HepG2 (cell line): ENCODE measurements at regions not wholly inside any gene's neighbourhood (a gene's known extent, or its start where the extent isn't known, plus 50 kb on each side); places are given as distances from the start of the nearest gene placed in this dataset.

ENCODE experiments used
- ATAC-seq: fragments of 200-7000 bp; cut with Tn5 transposase; 3 replicates; pipeline ENCODE4 v1.9.1; 2020; ENCODE audit warnings: mild to moderate bottlenecking, moderate library complexity
- BruUV-seq: library from RNA; stranded (reverse); fragments of 400-500 nt; replicated peaks from 2 replicates; lab custom pipeline; 2021; lab: Mats Ljungman, UMichigan
- CTCF ChIA-PET: fragments of 300-600 bp; formaldehyde crosslinking; extraction: SDS; loops from one replicate; lab custom pipeline; 2021; ENCODE audit warnings: low total read pairs, inconsistent platforms, low intra/inter-chr PET ratio; lab: Yijun Ruan, JAX
- POLR2A ChIA-PET: fragments of 350-600 bp; sonication (Branson Sonifier 250); formaldehyde crosslinking; loops from one replicate; lab custom pipeline; 2020; ENCODE audit warnings: antibody characterized with exemption, inconsistent platforms; lab: Yijun Ruan, JAX
- DNase-seq: peaks from one replicate; pipeline ENCODE4 v3.0.0-alpha.2; 2015; ENCODE audit warnings: low spot score
- FAIRE-seq: peaks from 3 replicates; lab custom pipeline; 2011; peaks lifted over from hg19 to GRCh38; lab: Jason Lieb, UNC
- H2AFZ ChIP-seq: one replicate; pipeline ENCODE4 v1.6.1; 2011; ENCODE audit warnings: low read length, inconsistent platforms
- H3K27ac ChIP-seq: fragments of 300-600 bp; 3 replicates; pipeline ENCODE4 v1.8.0; 2011; ENCODE audit warnings: mixed run types, mild to moderate bottlenecking, mixed read lengths, low read length, inconsistent platforms; ENCODE audit not compliant: insufficient read depth; ENCODE audit errors: extremely low read length
- H3K27me3 ChIP-seq, 2 experiments: fragments of 200-600 bp in 1 of 2; 2 replicates in 1 of 2; 3 replicates in 1 of 2; pipeline versions ENCODE4 v1.6.0 to v1.8.0; 2011; ENCODE audit warnings: low read length in 2 of 2, mild to moderate bottlenecking in 2 of 2, moderate library complexity in 2 of 2, inconsistent platforms in 1 of 2; ENCODE audit not compliant: insufficient read depth in 2 of 2, control insufficient read depth in 1 of 2
- H3K36me3 ChIP-seq, 2 experiments: fragments of 200-600 bp in 1 of 2; replicated peaks in 1 of 2; 2 replicates in 1 of 2; 3 replicates in 1 of 2; pipeline versions ENCODE4 v1.5.1 to v1.8.0; 2011; ENCODE audit warnings: low read length in 2 of 2, inconsistent platforms in 1 of 2; ENCODE audit not compliant: insufficient read depth in 2 of 2, control insufficient read depth in 1 of 2
- H3K4me1 ChIP-seq: 2 replicates; pipeline ENCODE4 v1.5.1; 2012; ENCODE audit warnings: low read length, inconsistent platforms; ENCODE audit not compliant: insufficient read depth
- H3K4me2 ChIP-seq: 2 replicates; pipeline ENCODE4 v1.6.0; 2011; ENCODE audit warnings: low read depth, low read length, inconsistent platforms
- H3K4me3 ChIP-seq, 3 experiments: fragments of 200-600 bp in 1 of 3; sonication (generic), shearing (Covaris generic) in 1 of 3; replicated peaks in 1 of 3; 2 replicates each; pipeline ENCODE4 v1.5.1; 2011 to 2016; ENCODE audit warnings: low read length in 3 of 3, inconsistent platforms in 2 of 3, low read depth in 2 of 3, mild to moderate bottlenecking in 2 of 3, control low read depth in 1 of 3, mixed read lengths in 1 of 3; ENCODE audit not compliant: insufficient read depth in 1 of 3
- H3K79me2 ChIP-seq: one replicate; pipeline ENCODE4 v1.6.1; 2011; ENCODE audit warnings: low read length, inconsistent platforms; ENCODE audit not compliant: insufficient read depth
- H3K9ac ChIP-seq: 2 replicates; pipeline ENCODE4 v1.6.0; 2011; ENCODE audit warnings: mild to moderate bottlenecking, low read depth, low read length, inconsistent platforms; ENCODE audit not compliant: insufficient read depth
- H3K9me3 ChIP-seq: 2 replicates; pipeline ENCODE4 v1.5.1; 2012; ENCODE audit warnings: mild to moderate bottlenecking, low read length
- H4K20me1 ChIP-seq: 2 replicates; pipeline ENCODE4 v1.6.0; 2011; ENCODE audit warnings: inconsistent platforms, mild to moderate bottlenecking, low read length, moderate library complexity; ENCODE audit not compliant: insufficient read depth
- RAD51 ChIP-seq: fragments of 450-650 bp; IDR thresholded peaks from 2 replicates; pipeline ENCODE4 v1.6.1; 2016; ENCODE audit warnings: borderline replicate concordance
- TFDP1 ChIP-seq: IDR thresholded peaks from 2 replicates; pipeline ENCODE4 v1.6.1; 2016; ENCODE audit warnings: missing compliant biosample characterization, missing genetic modification reagents, borderline replicate concordance
- TFDP2 ChIP-seq: sonication (generic); formaldehyde crosslinking; IDR thresholded peaks from 2 replicates; pipeline ENCODE4 v1.4.0; 2020; ENCODE audit warnings: missing genetic modification reagents
- ZNF335 ChIP-seq: sonication (generic); formaldehyde crosslinking; IDR thresholded peaks from 2 replicates; pipeline ENCODE4 v1.4.0; 2020; ENCODE audit warnings: missing genetic modification reagents
- ZNF512B ChIP-seq: sonication (generic); formaldehyde crosslinking; IDR thresholded peaks from 2 replicates; pipeline ENCODE4 v1.5.1; 2020; ENCODE audit warnings: missing genetic modification reagents, mild to moderate bottlenecking, borderline replicate concordance
- ZNF839 ChIP-seq: sonication (generic); formaldehyde crosslinking; IDR thresholded peaks from 2 replicates; pipeline ENCODE4 v1.4.0; 2020; ENCODE audit warnings: missing genetic modification reagents, mild to moderate bottlenecking, borderline replicate concordance
- ZSCAN25 ChIP-seq: sonication (generic); formaldehyde crosslinking; IDR thresholded peaks from 2 replicates; pipeline ENCODE4 v1.8.0; 2022; ENCODE audit warnings: mild to moderate bottlenecking, missing genetic modification reagents
- ZSCAN30 ChIP-seq: sonication (generic); formaldehyde crosslinking; IDR thresholded peaks from 2 replicates; pipeline ENCODE4 v1.5.0; 2020; ENCODE audit warnings: mild to moderate bottlenecking, missing genetic modification reagents
- WGBS: methylation state at CpG from one replicate; pipeline ENCODE4 v1.1.6; 2017; ENCODE audit warnings: low lambda C conversion rate; 5-methylcytosine and 5-hydroxymethylcytosine counted together
- in situ Hi-C: cut with HindIII; loops from 2 replicates; pipeline ENCODE4 v1.10.0; 2017; ENCODE audit warnings: low pct_unique_long_range_greater_than_20kb; ENCODE audit not compliant: extremely low pct_ligation_motif_present
- intact Hi-C: fragments of 100-400 bp; cut with micrococcal nuclease; formaldehyde crosslinking; loops from one replicate; pipeline ENCODE4 v1.10.0; 2022; ENCODE audit not compliant: unreplicated experiment

- CTCF ChIA-PET = no interaction called here
- H4K20me1 ChIP-seq = no peaks in the 10 kb centered on the region
Observed at GRCh38 chr18:24990671-24991134, 361.3 kb downstream of the ZNF521 start.

More at GRCh38 chr18:24990671-24991134, 361.3 kb downstream of the ZNF521 start:
- POLR2A ChIA-PET = no interaction called here
- 0% methylated on average over 3 of the region's 5 CpGs for WGBS
- Histone ChIP-seq H3K4me1 (no peaks in the 10 kb centered on the region), H3K36me3 (no peaks in the 10 kb centered on the region), H3K27ac (no peak overlapping the region), H3K9me3 (no peaks in the 10 kb centered on the region), H3K27me3 (no peaks in the 10 kb centered on the region; a peak in 1 of 5 replicates), H3K4me3 (no peak overlapping the region), H3K79me2 (no peaks in the 10 kb centered on the region), H2AFZ (no peak overlapping the region), H3K4me2 (no peak overlapping the region), H3K9ac (no peak overlapping the region)
- in situ Hi-C loops (loop anchor here (25.0 kb wide), 1 partner anchor 103 kb away; no protein-coding TSS in a partner anchor), intact Hi-C loops (no loop called here)
- no peak for DNase-seq
- FAIRE-seq = no peak
- no peak for ATAC-seq
- BruUV-seq = no TSS peak
- TF ChIP-seq ZNF839 (CRISPR knock-in tag) (no peak), TFDP2 (CRISPR knock-in tag) (no peak), RAD51 (no peak), ZSCAN30 (CRISPR knock-in tag) (no peak), ZNF512B (CRISPR knock-in tag) (no peak), ZNF335 (CRISPR knock-in tag) (no peak), TFDP1 (no peak), ZSCAN25 (CRISPR knock-in tag) (no peak)
